HL-60 (cell line): ENCODE measurements at regions not wholly inside any gene's neighbourhood (a gene's known extent, or its start where the extent isn't known, plus 50 kb on each side); places are given as distances from the start of the nearest gene placed in this dataset.
A peak's percentile ranks its signal among the peaks of the same experiment; 100 is the strongest.

Experiments
- GABPA ChIP-seq: IDR thresholded peaks from 2 replicates; pipeline ENCODE4 v1.6.1; 2012; ENCODE audit warnings: low read depth
- POLR2AphosphoS5 ChIP-seq: IDR thresholded peaks from 2 replicates; pipeline ENCODE4 v1.6.1; 2012; ENCODE audit warnings: low read depth
- TF ChIP-seq, protein P1 (sequence below): IDR thresholded peaks from one replicate; pipeline ENCODE4 v1.5.1; 2011; ENCODE audit warnings: low read length, control low read depth, inconsistent platforms; ENCODE audit not compliant: insufficient read depth
- TF ChIP-seq, protein P2 (sequence below): IDR thresholded peaks from 2 replicates; pipeline ENCODE4 v1.6.1; 2012; ENCODE audit warnings: low read depth; ENCODE audit not compliant: insufficient replicate concordance

DNA sequence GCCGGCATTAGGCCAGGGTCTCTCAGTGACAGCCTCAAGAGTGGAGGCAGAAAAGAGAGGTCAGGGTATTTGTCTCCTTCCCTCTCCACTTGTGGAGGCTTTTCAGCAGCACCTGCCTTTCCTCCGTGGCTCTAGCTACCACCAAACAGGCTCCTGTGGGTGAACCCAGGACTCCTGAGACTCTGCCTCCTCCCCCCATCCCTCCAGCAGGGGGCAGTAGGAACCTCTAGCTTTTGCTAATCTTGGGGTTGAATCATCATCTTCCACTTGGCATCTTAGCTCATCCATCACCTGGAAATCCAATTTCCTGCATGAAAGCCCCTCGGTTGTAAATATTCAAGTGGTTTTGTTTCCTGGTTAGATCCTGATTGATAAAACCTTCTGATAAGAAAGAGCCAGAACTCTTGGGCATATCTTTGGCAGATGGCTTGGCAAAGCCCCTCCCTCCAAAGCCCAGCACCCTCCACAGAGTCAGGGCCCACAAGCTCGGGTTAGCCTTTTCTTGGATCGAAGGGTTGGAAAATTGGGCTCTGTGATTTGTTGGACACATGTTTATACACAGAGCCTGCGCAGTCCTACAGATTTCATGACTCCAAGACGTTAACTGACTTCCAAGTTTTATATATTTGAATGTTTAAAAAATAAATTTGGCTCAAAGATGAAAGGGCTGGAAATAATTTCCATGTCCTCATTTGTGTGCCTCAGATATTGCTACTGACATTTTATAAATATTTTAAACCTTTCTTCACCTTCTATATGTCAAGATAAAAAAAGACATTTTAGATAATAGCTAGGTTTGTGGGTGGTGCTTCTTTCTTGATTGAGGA lies 322.1 kb downstream of the MAP2K4 start:
- TF ChIP-seq, protein P1, sequence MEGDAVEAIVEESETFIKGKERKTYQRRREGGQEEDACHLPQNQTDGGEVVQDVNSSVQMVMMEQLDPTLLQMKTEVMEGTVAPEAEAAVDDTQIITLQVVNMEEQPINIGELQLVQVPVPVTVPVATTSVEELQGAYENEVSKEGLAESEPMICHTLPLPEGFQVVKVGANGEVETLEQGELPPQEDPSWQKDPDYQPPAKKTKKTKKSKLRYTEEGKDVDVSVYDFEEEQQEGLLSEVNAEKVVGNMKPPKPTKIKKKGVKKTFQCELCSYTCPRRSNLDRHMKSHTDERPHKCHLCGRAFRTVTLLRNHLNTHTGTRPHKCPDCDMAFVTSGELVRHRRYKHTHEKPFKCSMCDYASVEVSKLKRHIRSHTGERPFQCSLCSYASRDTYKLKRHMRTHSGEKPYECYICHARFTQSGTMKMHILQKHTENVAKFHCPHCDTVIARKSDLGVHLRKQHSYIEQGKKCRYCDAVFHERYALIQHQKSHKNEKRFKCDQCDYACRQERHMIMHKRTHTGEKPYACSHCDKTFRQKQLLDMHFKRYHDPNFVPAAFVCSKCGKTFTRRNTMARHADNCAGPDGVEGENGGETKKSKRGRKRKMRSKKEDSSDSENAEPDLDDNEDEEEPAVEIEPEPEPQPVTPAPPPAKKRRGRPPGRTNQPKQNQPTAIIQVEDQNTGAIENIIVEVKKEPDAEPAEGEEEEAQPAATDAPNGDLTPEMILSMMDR: peak; percentile 3
- TF ChIP-seq POLR2AphosphoS5 (no peak), GABPA (no peak)
- TF ChIP-seq, protein P2, sequence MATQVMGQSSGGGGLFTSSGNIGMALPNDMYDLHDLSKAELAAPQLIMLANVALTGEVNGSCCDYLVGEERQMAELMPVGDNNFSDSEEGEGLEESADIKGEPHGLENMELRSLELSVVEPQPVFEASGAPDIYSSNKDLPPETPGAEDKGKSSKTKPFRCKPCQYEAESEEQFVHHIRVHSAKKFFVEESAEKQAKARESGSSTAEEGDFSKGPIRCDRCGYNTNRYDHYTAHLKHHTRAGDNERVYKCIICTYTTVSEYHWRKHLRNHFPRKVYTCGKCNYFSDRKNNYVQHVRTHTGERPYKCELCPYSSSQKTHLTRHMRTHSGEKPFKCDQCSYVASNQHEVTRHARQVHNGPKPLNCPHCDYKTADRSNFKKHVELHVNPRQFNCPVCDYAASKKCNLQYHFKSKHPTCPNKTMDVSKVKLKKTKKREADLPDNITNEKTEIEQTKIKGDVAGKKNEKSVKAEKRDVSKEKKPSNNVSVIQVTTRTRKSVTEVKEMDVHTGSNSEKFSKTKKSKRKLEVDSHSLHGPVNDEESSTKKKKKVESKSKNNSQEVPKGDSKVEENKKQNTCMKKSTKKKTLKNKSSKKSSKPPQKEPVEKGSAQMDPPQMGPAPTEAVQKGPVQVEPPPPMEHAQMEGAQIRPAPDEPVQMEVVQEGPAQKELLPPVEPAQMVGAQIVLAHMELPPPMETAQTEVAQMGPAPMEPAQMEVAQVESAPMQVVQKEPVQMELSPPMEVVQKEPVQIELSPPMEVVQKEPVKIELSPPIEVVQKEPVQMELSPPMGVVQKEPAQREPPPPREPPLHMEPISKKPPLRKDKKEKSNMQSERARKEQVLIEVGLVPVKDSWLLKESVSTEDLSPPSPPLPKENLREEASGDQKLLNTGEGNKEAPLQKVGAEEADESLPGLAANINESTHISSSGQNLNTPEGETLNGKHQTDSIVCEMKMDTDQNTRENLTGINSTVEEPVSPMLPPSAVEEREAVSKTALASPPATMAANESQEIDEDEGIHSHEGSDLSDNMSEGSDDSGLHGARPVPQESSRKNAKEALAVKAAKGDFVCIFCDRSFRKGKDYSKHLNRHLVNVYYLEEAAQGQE: no peak
